Mammary epithelial cell (primary cell): ENCODE measurements at regions not wholly inside any gene's neighbourhood (a gene's known extent, or its start where the extent isn't known, plus 50 kb on each side); places are given as distances from the start of the nearest gene placed in this dataset.

Experiments
- EZH2 ChIP-seq: IDR thresholded peaks from 2 replicates; pipeline ENCODE4 v1.6.1; 2012; ENCODE audit warnings: low read length, inconsistent platforms, borderline replicate concordance
- TF ChIP-seq, protein P1 (sequence below), 2 donors: IDR thresholded peaks in 1 of 2; conservative IDR thresholded peaks in 1 of 2; 2 replicates each; pipeline ENCODE4 v1.5.1; 2011 to 2012; ENCODE audit warnings: inconsistent platforms in 2 of 2, low read length in 2 of 2, mild to moderate bottlenecking in 2 of 2, control low read depth in 1 of 2, low read depth in 1 of 2; ENCODE audit not compliant: insufficient read depth in 1 of 2; ENCODE audit errors: extremely low read depth in 1 of 2

DNA sequence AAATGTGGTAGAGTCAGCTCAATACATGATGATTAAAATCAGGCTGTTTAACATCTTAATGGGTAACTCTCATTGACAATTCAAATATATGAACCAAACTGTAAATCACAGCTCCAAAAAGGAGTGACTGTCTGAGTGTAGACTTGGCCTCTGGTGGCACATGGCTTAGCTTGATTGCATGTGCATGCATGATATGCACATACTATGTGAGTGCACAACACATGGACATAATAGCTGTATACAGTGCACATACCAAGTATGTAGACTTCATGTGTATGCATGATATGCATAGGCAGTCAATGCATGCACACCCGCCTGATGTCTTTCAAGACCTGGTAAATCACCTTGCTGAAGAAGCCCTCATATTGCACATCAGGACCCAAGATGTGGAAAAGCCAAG lies 252.0 kb upstream of the SOX11 start:
- no peak for TF ChIP-seq EZH2
- TF ChIP-seq, protein P1, sequence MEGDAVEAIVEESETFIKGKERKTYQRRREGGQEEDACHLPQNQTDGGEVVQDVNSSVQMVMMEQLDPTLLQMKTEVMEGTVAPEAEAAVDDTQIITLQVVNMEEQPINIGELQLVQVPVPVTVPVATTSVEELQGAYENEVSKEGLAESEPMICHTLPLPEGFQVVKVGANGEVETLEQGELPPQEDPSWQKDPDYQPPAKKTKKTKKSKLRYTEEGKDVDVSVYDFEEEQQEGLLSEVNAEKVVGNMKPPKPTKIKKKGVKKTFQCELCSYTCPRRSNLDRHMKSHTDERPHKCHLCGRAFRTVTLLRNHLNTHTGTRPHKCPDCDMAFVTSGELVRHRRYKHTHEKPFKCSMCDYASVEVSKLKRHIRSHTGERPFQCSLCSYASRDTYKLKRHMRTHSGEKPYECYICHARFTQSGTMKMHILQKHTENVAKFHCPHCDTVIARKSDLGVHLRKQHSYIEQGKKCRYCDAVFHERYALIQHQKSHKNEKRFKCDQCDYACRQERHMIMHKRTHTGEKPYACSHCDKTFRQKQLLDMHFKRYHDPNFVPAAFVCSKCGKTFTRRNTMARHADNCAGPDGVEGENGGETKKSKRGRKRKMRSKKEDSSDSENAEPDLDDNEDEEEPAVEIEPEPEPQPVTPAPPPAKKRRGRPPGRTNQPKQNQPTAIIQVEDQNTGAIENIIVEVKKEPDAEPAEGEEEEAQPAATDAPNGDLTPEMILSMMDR (conservative IDR thresholded peaks at IDR 0.05 in 1 of 2, IDR thresholded peaks at IDR 0.05 in 1 of 2; ENCODE audit: extremely low read depth in 1 of 2, insufficient read depth in 1 of 2, low read depth in 1 of 2, low read length in 2 of 2), result no peak
